Activated T-helper 17 cell treated with anti-CD3 and anti-CD28 coated beads, Interleukin-2, amount 50 U/mL, for 72 hours (primary cell): ENCODE measurements at regions not wholly inside any gene's neighbourhood (a gene's known extent, or its start where the extent isn't known, plus 50 kb on each side); places are given as distances from the start of the nearest gene placed in this dataset.
"Not testable (repeated sequence)": the region's sequence is repeated elsewhere in the genome, so short reads cannot be mapped to it uniquely, and the experiment has no call there.

Experiments used
- ATAC-seq: fragments of 150-1000 bp; cut with Tn5 transposase; replicated peaks from 2 replicates; pipeline ENCODE4 v1.10.0; 2021; ENCODE audit warnings: mild to moderate bottlenecking, moderate library complexity
- H3K27ac Mint-ChIP-seq: one replicate; pipeline ENCODE4 v1.8.0; 2022; ENCODE audit warnings: mixed read lengths
- H3K27me3 Mint-ChIP-seq: one replicate; pipeline ENCODE4 v1.8.0; 2022; ENCODE audit warnings: mixed read lengths
- H3K36me3 Mint-ChIP-seq: one replicate; pipeline ENCODE4 v1.8.0; 2022; ENCODE audit warnings: low read depth, mild to moderate bottlenecking, mixed read lengths
- H3K4me1 Mint-ChIP-seq: one replicate; pipeline ENCODE4 v1.8.0; 2022; ENCODE audit warnings: mixed read lengths
- H3K4me3 Mint-ChIP-seq: one replicate; pipeline ENCODE4 v1.8.0; 2022; ENCODE audit warnings: mild to moderate bottlenecking, mixed read lengths
- H3K9me3 Mint-ChIP-seq: one replicate; pipeline ENCODE4 v1.8.0; 2022; ENCODE audit warnings: mixed read lengths

DNA sequence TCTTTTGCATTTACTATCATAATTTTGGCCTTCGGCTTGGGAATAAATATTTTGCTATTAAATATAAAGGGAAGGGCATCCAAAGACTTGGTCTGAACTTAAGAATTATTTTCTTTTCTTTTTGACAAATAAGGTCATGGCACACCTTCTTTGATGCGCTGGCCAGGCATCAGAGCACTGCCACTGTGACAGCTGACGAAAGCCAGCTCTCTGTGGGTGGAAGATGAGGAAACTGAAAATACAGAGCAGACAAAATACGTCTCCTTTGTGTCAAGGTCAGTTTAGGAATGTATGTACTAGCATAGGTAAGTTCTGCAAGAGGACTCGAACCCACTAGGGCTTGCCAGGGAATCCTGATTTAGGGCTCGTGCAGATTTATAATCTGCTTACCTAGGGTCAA is 155.9 kb upstream of the MEIS1 start:
- no peak for ATAC-seq
- no peaks in the 10 kb centered on the region for H3K27me3 Mint-ChIP-seq
- H3K4me1 Mint-ChIP-seq: no peaks in the 10 kb centered on the region
- no peak overlapping the region for H3K4me3 Mint-ChIP-seq
- no peak overlapping the region for H3K27ac Mint-ChIP-seq
- H3K36me3 Mint-ChIP-seq: no peaks in the 10 kb centered on the region
- H3K9me3 Mint-ChIP-seq: no peaks in the 10 kb centered on the region

DNA sequence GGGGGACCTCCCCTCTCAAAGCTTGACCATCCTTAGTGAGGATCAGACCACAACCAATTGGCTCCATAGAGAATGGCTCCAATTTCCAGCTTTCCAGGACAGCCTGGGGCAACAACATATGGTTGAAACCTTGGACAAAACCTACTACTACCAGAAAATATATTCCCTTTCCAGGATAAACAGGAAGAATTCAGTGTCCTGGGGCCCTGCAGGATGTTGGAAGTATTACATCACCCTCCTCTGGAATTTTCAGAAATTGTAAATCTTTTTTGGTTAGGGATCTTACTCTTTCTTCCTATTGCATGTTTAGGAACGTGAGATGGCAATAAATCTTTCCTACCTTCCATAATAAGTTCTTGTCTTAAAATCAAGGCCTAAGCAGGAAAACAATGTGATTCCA is 158.9 kb upstream of the MEIS1 start:
- no peaks in the 10 kb centered on the region for H3K27me3 Mint-ChIP-seq
- no peaks in the 10 kb centered on the region for H3K36me3 Mint-ChIP-seq
- no peak for ATAC-seq
- no peaks in the 10 kb centered on the region for H3K9me3 Mint-ChIP-seq
- no peak overlapping the region for H3K27ac Mint-ChIP-seq
- no peaks in the 10 kb centered on the region for H3K4me1 Mint-ChIP-seq
- H3K4me3 Mint-ChIP-seq: no peak overlapping the region

DNA sequence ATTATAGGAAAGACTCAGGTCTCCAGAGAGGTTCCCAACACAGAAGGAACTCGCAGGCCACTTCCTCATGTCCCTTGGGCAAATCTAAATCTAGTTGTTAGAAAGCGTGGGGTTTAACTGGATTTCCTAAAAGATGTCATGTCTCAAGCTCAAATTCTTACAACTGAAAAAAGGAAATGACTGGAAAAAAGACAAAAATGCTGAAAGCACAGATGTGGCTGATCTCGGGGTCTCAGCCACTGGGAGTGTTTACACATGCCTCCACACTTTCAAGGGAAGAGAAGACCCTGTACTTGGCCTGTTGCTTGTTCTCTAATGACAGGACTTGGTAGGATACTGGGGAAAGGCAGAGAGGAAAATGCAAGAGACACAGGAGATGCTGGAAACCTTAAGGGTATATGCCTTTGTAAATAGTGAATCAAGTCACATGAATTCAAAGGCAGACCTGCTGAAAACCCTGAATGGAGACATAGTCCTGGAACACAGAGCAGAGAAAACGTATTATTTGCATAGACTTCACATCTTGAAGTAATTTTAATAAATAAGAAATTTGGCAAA is 160.9 kb upstream of the MEIS1 start:
- no peaks in the 10 kb centered on the region for H3K4me1 Mint-ChIP-seq
- H3K27me3 Mint-ChIP-seq: no peaks in the 10 kb centered on the region
- H3K36me3 Mint-ChIP-seq: no peaks in the 10 kb centered on the region
- no peak overlapping the region for H3K4me3 Mint-ChIP-seq
- H3K27ac Mint-ChIP-seq: no peak overlapping the region
- H3K9me3 Mint-ChIP-seq: no peaks in the 10 kb centered on the region
- ATAC-seq: no peak

DNA sequence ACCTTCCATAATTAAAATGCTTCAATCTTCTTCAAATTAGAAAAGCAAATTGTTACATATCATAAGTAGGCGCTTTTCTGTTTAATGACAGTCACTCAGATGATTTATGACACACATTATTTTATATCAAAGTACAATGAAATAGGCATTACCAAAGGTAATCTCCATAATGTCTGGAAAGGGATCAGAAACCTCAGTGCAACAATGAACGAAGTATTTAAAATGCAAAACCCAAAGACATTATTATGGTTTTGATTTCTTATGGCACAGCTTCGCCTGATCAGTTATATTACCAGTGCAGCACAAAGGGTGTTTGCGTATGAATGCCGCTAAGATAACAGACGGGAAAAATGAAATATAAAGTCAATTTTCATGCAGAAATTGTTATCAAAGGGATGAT is 162.2 kb upstream of the MEIS1 start:
- Mint-ChIP-seq H3K9me3 (no peaks in the 10 kb centered on the region), H3K4me3 (no peak overlapping the region), H3K4me1 (no peaks in the 10 kb centered on the region), H3K27me3 (no peaks in the 10 kb centered on the region), H3K36me3 (no peaks in the 10 kb centered on the region), H3K27ac (no peak overlapping the region)
- no peak for ATAC-seq

DNA sequence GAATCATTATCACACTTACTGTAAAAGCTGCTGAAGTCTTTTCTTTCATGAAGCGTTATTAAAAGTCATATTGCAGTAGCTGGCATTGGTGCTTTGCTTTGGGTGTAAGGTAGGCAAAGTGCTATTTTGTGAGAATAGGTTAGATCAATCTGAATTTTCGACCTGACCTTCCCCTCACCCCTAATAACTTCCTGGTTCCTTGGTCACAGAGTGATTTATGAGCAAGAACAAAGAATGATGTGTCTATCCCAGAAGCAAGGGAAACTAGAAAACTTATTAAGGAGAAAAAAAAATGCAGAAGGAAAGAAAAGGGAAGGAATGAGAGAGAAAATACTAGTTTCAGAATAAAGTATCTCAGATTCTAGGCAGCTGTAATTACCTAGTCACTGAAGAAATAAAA is 163.1 kb upstream of the MEIS1 start:
- H3K27me3 Mint-ChIP-seq: no peaks in the 10 kb centered on the region
- H3K4me3 Mint-ChIP-seq: no peak overlapping the region
- H3K9me3 Mint-ChIP-seq: no peaks in the 10 kb centered on the region
- H3K27ac Mint-ChIP-seq: no peak overlapping the region
- no peaks in the 10 kb centered on the region for H3K36me3 Mint-ChIP-seq
- ATAC-seq: no peak
- H3K4me1 Mint-ChIP-seq: no peaks in the 10 kb centered on the region

DNA sequence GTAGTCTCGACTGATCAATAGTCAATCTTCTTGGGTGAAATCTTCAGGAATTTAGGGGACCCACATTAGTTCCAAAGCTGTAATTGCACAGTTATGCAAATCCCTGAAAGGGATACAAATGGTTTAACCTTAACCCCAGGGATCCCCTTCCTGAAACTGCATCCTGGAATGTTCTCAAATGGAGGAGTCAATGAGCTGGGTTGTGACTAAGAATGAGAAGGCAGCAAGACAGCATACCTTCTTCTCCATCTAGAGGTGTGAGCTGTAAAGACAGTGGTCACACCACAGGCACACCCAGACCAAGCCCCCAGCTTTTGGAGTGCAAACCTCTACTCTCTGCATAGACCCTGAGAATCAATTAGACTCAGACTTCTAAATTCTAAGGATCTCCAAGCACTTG is 164.7 kb upstream of the MEIS1 start:
- Mint-ChIP-seq H3K4me1 (no peaks in the 10 kb centered on the region), H3K27me3 (no peaks in the 10 kb centered on the region), H3K9me3 (no peaks in the 10 kb centered on the region), H3K4me3 (no peak overlapping the region), H3K36me3 (no peaks in the 10 kb centered on the region), H3K27ac (no peak overlapping the region)
- ATAC-seq: no peak

DNA sequence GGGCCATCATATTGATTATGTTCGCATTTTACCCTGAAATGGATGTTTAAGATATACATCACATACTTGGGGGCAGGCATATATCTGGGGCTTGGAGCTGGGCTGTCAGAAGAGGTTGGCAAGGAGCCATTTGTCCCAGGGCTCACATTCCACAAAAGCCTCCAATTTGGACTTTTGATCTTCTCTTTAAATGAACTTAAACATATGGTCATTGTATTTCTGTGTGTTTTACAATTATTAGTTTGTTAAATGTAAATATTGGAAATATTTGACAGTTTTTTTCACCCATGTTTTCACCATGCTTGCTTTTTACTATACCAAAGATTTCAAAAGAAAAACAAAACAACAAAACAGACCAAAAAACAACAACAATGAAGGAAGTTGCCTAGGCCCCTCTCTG is 165.8 kb upstream of the MEIS1 start:
- Mint-ChIP-seq H3K36me3 (no peaks in the 10 kb centered on the region), H3K9me3 (no peaks in the 10 kb centered on the region), H3K27me3 (no peaks in the 10 kb centered on the region), H3K4me3 (no peak overlapping the region), H3K4me1 (no peaks in the 10 kb centered on the region), H3K27ac (no peak overlapping the region)
- no peak for ATAC-seq

DNA sequence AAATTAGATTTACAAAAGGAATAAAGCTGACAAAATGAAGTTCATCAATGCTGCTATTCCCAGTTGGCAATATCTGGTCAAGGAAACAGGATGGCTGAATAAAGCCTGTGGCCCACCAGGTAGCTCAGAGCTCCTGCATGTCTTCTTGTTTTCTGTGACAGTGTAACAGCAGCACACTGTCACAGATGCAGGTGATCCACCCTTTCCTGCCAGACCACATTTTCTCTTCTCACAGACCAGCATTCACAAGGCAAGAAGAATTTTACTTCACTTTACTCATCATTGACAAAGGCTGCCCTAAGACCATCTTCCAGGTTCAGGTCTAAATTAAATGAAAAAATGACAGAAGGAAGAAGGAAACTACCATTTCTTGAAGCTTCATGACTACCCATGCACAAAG is 166.2 kb upstream of the MEIS1 start:
- Mint-ChIP-seq H3K4me3 (no peak overlapping the region), H3K4me1 (no peaks in the 10 kb centered on the region), H3K36me3 (no peaks in the 10 kb centered on the region), H3K27ac (no peak overlapping the region), H3K27me3 (no peaks in the 10 kb centered on the region), H3K9me3 (no peaks in the 10 kb centered on the region)
- ATAC-seq: no peak

DNA sequence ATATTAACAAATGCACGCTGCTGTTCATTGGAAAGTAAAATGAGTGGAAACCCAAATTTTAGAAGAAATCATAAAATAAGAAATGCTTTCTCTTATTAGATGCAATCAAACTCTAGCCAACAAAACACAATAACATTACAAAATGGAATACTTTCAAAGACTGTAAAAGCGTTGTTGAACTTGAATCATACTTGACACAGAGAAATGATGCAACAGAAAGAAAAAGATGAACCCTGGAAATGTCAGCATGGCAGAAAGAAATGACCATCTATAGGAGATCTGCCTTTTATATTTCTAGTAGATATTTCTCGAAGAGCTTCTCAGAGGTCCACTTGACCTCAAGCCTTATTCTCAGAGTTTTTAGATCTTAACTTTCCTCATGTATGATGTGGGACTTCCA is 170.6 kb upstream of the MEIS1 start:
- Mint-ChIP-seq H3K27me3 (no peaks in the 10 kb centered on the region), H3K9me3 (no peaks in the 10 kb centered on the region), H3K4me3 (no peak overlapping the region), H3K4me1 (no peaks in the 10 kb centered on the region), H3K27ac (no peak overlapping the region), H3K36me3 (no peaks in the 10 kb centered on the region)
- ATAC-seq: no peak

DNA sequence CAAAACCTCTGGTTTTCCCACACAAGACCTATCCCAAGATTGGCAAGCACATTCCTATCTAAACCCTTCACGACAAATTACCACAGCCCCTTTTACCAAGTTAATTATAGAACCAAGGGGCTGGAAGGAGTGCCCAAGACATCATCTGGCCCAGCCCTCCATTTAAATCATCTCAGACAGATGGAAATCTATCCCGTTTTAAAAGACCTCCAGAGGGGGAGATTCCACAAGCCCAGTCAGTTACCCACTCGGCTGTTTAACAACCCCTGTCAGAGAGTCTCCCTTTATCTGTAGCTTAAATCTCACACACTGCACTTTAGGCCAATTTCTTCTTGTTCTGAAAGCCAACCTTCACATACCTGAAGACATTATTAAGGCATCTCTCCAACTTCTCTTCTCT is 179.1 kb upstream of the MEIS1 start:
- H3K36me3 Mint-ChIP-seq: no peaks in the 10 kb centered on the region
- no peaks in the 10 kb centered on the region for H3K27me3 Mint-ChIP-seq
- no peak for ATAC-seq
- no peak overlapping the region for H3K4me3 Mint-ChIP-seq
- H3K9me3 Mint-ChIP-seq: no peaks in the 10 kb centered on the region
- no peaks in the 10 kb centered on the region for H3K4me1 Mint-ChIP-seq
- H3K27ac Mint-ChIP-seq: no peak overlapping the region

DNA sequence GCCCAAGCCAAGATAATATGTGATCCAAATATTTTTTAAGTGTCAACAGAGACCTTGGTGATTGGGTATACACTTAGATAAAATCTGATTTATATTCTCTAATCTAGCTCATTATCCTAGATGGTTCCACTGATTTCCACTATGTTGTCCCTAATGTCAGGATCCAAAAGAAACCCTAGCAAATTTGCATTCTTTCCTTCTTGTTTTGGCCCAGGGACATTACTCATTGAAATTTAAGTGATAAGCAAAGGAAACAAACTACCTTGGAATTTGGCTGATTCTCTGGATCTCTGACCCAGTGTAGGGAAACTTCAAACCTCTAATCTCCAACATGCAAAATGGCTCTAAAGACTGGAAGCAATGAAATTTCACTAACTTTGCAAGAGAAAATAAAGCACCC is 179.8 kb upstream of the MEIS1 start:
- Mint-ChIP-seq H3K27ac (no peak overlapping the region), H3K27me3 (no peaks in the 10 kb centered on the region), H3K36me3 (no peaks in the 10 kb centered on the region), H3K4me3 (no peak overlapping the region), H3K9me3 (no peaks in the 10 kb centered on the region), H3K4me1 (no peaks in the 10 kb centered on the region)
- ATAC-seq: no peak

DNA sequence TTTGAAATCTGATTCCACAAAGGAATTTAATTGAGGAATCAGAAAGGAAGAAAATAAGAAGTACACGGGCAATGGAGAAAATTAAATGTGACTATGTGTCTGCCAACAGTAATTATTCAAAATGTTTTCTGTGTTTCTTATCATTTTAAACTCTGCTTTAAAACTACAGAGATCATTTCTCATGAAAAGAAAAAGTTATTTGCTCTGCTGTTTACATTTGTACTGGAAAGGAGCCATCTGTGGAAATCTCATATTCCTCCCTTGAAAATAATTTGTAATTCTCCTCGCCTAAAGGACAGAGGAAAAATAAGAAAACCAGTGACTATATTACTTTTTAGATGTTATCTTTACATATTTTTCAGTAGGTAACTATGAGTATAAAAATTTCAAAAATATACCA is 181.9 kb upstream of the MEIS1 start:
- Mint-ChIP-seq H3K27ac (no peak overlapping the region), H3K4me1 (no peaks in the 10 kb centered on the region), H3K4me3 (no peak overlapping the region), H3K27me3 (no peaks in the 10 kb centered on the region), H3K9me3 (no peaks in the 10 kb centered on the region), H3K36me3 (no peaks in the 10 kb centered on the region)
- ATAC-seq: no peak

DNA sequence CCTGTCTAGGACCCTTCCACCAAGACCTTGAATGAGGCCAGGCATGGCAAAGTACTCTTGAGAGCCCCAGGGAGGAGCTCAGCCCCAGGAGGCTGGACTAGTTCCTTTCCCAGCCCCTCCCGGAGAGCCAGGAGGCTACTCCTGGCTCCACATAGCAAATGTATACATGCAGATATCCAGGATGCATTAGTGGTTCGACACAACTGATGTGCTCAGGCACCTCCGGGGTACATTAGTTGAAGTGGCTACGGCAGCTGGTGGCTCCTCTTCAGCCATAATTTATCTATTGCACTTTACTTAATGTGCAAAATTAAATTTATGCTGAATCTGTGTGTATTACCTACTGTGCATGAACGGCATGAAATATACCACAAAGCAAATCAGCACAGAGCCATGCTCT is 182.8 kb upstream of the MEIS1 start:
- H3K4me3 Mint-ChIP-seq: no peak overlapping the region
- H3K9me3 Mint-ChIP-seq: peaks cover 7% of the 10 kb centered on the region
- H3K36me3 Mint-ChIP-seq: no peaks in the 10 kb centered on the region
- H3K4me1 Mint-ChIP-seq: no peaks in the 10 kb centered on the region
- ATAC-seq: no peak
- no peak overlapping the region for H3K27ac Mint-ChIP-seq
- H3K27me3 Mint-ChIP-seq: no peaks in the 10 kb centered on the region

DNA sequence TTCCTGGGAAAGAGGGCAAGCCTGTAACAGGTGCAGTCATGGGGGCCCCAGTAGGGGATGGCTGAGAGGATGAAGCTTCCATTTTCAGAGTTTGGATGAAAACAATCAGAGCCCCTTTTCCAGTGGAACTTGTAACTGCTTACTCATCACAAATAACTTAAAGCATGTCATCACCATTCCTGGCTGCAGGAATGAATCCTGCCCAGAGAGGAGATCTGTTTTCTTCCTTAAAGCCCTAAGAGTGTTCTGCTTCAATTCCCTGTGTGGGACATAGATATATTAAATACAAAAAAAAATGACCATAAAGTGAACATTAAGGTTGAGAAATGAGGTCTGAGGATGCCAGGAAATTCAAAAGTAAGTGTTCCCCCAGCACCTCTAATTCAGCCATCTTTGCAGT is 183.4 kb upstream of the MEIS1 start:
- Mint-ChIP-seq H3K4me3 (no peak overlapping the region), H3K4me1 (no peaks in the 10 kb centered on the region), H3K9me3 (peaks cover 11% of the 10 kb centered on the region), H3K27ac (no peak overlapping the region), H3K36me3 (no peaks in the 10 kb centered on the region), H3K27me3 (no peaks in the 10 kb centered on the region)
- ATAC-seq: no peak

DNA sequence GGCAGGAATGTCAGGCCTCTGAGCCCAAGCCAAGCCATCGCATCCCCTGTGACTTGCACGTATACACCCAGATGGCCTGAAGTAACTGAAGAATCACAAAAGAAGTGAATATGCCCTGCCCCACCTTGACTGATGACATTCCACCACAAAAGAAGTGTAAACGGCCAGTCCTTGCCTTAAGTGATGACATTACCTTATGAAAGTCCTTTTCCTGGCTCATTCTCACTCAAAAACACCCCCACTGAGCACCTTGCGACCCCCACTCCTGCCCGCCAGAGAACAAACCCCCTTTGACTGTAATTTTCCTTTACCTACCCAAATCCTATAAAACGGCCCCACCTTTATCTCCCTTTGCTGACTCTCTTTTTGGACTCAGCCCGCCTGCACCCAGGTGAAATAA is 185.8 kb upstream of the MEIS1 start:
- peaks cover 23% of the 10 kb centered on the region for H3K9me3 Mint-ChIP-seq
- not testable (repeated sequence) for H3K4me1 Mint-ChIP-seq, ATAC-seq, H3K36me3 Mint-ChIP-seq, H3K27me3 Mint-ChIP-seq, H3K27ac Mint-ChIP-seq, H3K4me3 Mint-ChIP-seq

DNA sequence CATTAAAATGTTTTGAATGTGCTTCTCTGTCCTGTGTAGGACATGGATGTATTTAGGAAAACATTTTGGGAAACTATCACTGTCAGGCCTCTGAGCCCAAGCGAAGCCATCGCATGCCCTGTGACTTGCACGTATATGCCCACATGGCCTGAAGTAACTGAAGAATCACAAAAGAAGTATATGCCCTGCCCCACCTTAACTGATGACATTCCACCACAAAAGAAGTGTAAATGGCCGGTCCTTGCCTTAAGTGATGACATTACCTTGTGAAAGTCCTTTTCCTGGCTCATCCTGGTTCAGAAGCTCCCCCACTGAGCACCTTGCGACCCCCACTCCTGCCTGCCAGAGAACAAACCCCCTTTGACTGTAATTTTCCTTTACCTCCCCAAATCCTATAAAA is 191.1 kb upstream of the MEIS1 start:
- not testable (repeated sequence) for H3K27ac Mint-ChIP-seq, H3K4me3 Mint-ChIP-seq, H3K27me3 Mint-ChIP-seq, H3K36me3 Mint-ChIP-seq, ATAC-seq, H3K4me1 Mint-ChIP-seq
- H3K9me3 Mint-ChIP-seq: peaks cover 23% of the 10 kb centered on the region
